NB4 (cell line): ENCODE measurements at regions not wholly inside any gene's neighbourhood (a gene's known extent, or its start where the extent isn't known, plus 50 kb on each side); places are given as distances from the start of the nearest gene placed in this dataset.

ENCODE experiments used
- DNase-seq: peaks from one replicate; pipeline ENCODE4 v3.0.0; 2010; ENCODE audit warnings: low read depth
- H3K4me3 ChIP-seq: one replicate; pipeline ENCODE4 v1.5.1; 2011; ENCODE audit warnings: mild to moderate bottlenecking, low read depth, low read length, moderate library complexity
- MYC ChIP-seq: IDR thresholded peaks from 2 replicates; pipeline ENCODE4 v1.6.1; 2011; ENCODE audit warnings: low read depth, low read length
- POLR2A ChIP-seq: IDR thresholded peaks from 2 replicates; pipeline ENCODE4 v1.6.1; 2011; ENCODE audit warnings: mild to moderate bottlenecking; ENCODE audit not compliant: insufficient read length; ENCODE audit errors: extremely low read depth
- TF ChIP-seq, protein P1 (sequence below): IDR thresholded peaks from one replicate; pipeline ENCODE4 v1.5.1; 2012; ENCODE audit warnings: low read depth, low read length
- TF ChIP-seq, protein P2 (sequence below): IDR thresholded peaks from 2 replicates; pipeline ENCODE4 v1.6.1; 2011; ENCODE audit warnings: low read depth, low read length

DNA sequence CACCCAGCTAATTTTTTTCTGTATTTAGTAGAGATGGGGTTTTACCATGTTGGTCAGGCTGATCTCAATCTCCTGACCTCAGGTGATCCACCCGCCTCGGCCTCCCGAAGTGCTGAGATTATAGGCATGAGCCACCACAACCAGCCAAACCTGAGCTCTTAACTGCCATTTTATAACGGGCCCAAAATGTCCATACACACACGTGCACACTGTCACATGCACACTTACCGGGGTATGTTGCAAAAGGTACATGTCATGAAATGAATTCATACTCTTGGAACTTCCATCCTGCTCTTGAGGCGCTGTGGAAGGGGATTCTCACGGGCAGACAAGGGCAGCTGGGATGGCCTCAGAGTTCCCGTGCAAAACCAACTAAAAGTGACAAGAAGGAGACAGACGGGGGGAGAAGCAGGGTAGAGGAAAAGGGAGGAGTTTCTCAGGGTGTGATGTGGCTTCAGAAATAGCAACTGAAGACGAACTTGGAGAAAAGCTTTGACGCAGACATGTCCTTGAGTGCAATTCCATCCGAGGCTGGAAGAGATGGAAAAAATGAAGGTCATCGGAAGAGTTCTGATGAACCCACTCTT, 110.9 kb downstream of the BDH1 start:
- H3K4me3 ChIP-seq: no peak overlapping the region
- TF ChIP-seq POLR2A (no peak), MYC (no peak)
- DNase-seq: no peak

DNA sequence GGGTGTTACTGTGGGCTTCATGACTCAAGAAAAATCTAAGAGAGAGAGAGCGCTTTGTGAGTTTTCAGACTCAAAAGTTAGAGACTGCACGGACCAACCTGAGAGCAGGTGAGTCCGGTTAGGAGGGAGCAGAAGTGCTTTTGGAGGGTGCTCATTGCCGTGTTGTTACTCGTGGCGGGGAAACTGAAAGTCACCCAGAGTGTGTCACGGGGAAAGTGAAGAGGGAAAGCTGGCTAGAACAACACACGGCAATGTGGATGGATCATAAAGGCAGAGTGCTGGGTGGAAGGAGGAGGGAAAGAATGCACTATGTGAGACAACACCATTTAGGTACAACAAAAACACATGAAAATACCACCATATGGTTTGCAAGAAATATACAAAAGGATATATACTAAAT, 112.3 kb downstream of the BDH1 start:
- no peak for TF ChIP-seq POLR2A
- TF ChIP-seq, protein P1, sequence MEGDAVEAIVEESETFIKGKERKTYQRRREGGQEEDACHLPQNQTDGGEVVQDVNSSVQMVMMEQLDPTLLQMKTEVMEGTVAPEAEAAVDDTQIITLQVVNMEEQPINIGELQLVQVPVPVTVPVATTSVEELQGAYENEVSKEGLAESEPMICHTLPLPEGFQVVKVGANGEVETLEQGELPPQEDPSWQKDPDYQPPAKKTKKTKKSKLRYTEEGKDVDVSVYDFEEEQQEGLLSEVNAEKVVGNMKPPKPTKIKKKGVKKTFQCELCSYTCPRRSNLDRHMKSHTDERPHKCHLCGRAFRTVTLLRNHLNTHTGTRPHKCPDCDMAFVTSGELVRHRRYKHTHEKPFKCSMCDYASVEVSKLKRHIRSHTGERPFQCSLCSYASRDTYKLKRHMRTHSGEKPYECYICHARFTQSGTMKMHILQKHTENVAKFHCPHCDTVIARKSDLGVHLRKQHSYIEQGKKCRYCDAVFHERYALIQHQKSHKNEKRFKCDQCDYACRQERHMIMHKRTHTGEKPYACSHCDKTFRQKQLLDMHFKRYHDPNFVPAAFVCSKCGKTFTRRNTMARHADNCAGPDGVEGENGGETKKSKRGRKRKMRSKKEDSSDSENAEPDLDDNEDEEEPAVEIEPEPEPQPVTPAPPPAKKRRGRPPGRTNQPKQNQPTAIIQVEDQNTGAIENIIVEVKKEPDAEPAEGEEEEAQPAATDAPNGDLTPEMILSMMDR: no peak
- no peak for TF ChIP-seq MYC
- TF ChIP-seq, protein P2, sequence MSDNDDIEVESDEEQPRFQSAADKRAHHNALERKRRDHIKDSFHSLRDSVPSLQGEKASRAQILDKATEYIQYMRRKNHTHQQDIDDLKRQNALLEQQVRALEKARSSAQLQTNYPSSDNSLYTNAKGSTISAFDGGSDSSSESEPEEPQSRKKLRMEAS: no peak
- DNase-seq: no peak
- H3K4me3 ChIP-seq: no peak overlapping the region

DNA sequence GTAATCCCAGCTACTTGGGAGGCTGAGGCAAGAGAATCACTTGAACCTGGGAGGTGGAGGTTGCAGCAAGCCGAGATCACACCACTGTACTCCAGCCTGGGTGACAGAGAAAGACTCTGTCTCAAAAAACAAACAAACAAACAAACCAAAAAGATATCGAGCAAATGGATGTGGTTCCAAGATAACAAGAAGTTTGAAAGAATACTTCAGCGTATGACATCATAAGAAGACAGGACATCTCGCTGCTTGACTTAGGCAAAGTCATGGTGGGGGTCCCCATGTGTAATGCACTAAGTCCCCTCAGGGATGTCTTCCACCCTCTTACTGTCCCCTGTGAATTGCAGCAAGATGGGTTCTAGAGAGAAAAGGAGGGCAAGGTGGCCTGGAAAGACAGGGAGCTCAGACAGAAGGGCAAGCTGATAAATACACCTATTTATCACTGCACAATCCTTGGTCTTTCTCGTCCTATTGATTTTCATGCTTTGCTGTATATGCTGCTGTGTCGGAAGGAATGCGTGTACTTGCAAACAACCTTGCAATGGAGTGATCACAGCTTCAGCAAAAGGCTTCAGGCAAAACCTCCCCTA, 115.0 kb downstream of the BDH1 start:
- no peak for TF ChIP-seq MYC
- TF ChIP-seq, protein P2: no peak
- TF ChIP-seq, protein P1: no peak
- no peak for TF ChIP-seq POLR2A
- no peak overlapping the region for H3K4me3 ChIP-seq
- no peak for DNase-seq

DNA sequence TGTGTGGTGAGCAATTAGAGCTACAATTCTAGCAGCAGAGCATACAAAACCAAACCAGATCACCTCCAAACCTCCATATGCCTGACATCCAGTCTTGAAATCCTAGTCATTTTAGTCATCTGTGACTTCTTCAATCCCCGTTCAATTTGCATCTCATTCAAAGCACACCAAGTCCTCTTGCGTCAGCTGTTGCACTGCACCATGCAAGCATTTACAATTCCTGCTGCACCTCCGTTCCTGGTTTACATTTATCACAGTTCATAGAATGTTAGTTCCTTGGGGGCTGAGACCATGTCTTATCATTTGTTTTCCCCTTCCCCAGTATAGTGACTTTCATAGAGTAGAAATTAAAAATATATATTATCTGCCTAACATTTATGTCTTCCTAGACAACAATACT, 116.9 kb downstream of the BDH1 start:
- no peak for TF ChIP-seq MYC
- TF ChIP-seq, protein P1: no peak
- no peak for TF ChIP-seq POLR2A
- TF ChIP-seq, protein P2: no peak
- no peak for DNase-seq
- no peak overlapping the region for H3K4me3 ChIP-seq

DNA sequence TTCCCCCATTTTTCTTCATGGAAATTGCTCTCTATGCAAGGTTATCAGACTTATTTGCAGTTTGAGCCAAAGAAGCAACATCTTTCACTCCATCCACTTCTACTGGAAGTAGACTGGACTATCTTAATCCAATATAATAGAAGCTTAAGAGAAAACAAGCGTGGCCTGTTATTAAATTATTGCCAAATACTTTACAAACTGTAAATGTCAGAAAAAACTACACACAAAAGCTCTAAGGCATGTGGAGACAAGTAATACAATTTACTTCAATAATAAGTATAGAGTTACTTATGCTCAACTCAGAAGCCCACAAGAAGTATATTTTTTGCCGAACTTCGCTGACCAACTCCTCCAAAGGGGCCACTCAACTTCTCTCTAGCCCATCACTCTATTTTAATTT, 120.3 kb downstream of the BDH1 start:
- TF ChIP-seq, protein P2: no peak
- no peak for TF ChIP-seq MYC
- TF ChIP-seq, protein P1: no peak
- no peak for TF ChIP-seq POLR2A
- no peak overlapping the region for H3K4me3 ChIP-seq
- no peak for DNase-seq

DNA sequence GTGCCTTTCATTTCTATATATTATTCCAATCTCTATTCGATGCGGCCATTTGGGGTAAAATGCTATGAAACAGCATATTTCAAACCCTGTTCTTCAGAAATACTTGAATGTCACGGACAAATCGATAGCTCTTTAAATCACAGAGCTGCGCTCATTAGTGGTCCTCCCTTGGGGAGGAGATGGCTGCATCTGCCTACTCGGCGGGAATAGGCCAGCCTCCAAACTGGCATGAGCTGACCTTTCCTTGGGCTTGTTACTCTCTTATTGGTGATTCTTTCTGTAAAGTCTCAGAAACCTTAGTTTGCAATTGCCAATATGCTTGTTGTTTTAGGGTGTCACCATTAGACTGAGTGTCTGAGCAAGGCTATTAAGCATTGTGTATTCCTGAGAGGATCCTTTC, 120.9 kb downstream of the BDH1 start:
- TF ChIP-seq, protein P2: no peak
- TF ChIP-seq, protein P1: no peak
- no peak for TF ChIP-seq MYC
- TF ChIP-seq POLR2A: no peak
- no peak overlapping the region for H3K4me3 ChIP-seq
- DNase-seq: no peak
